Raji (cell line): ENCODE measurements at regions not wholly inside any gene's neighbourhood (a gene's known extent, or its start where the extent isn't known, plus 50 kb on each side); places are given as distances from the start of the nearest gene placed in this dataset.

Source experiments
- POLR2A ChIP-seq: IDR thresholded peaks from 2 replicates; pipeline ENCODE4 v1.6.1; 2011; ENCODE audit warnings: low read depth, low read length, control low read depth; ENCODE audit not compliant: insufficient read depth

GRCh38 chr6:21423106-21423854 is 170.3 kb upstream of the SOX4 start:
- TF ChIP-seq POLR2A = no peak

- no peak for TF ChIP-seq POLR2A
Observed at GRCh38 chr6:21426841-21427490, 166.6 kb upstream of the SOX4 start.

DNA sequence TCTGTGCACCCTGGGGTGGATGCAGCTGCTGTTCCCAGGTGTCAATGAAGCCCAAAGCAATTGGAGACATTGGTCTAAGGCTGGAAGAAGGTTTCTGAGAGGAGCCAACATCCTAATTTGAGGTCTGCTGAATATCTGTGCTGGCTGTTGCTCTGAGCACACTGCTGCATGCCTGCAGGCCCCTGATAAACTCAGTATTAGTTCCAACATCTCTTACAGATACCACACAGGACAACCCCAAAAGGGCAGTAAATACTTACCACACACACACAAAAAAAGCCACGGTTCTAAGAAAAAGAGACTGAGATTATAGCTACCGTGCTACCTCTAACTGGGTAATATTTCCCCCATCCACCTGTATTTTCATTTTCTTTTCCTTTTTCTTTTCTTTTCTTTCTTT is 164.3 kb upstream of the SOX4 start:
- no peak for TF ChIP-seq POLR2A

DNA sequence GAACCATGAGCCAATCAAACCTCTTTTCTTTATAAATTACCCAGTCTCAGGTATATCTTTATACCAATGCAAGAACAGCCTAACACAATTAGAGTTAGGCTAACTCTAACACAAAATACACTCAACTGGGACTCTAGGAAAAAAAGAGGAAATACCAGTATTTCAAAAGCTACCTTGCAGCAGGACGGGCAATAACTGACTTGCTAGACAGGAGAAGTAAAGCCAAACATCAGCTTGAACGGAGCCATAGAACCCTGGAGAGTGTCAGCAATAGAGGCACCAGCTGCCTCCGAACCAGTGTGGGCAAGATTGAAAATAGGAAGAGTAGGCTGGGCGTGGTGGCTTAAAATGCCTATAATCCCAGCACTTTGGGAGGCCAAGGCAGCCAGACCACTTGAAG is 162.0 kb upstream of the SOX4 start:
- TF ChIP-seq POLR2A = no peak

DNA sequence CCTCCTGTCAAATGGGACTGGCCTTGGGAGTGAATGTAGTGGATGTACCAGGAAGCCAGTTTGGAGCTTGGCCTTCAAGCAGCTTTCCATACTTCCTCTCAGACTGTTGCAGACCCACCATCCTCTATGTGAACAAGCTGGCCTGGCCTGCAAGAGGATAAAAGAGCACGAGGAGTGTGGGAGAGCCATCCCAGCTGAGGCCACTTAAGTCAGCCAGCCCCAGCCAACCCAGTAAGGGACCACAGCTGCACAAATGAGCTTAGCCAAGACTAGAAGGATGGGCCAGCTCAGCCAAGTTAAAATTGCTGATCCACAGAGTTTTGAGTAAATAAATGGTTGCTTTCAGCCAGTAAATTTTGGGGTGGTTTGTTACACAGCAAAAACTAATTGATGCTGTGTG is 156.9 kb upstream of the SOX4 start:
- no peak for TF ChIP-seq POLR2A

DNA sequence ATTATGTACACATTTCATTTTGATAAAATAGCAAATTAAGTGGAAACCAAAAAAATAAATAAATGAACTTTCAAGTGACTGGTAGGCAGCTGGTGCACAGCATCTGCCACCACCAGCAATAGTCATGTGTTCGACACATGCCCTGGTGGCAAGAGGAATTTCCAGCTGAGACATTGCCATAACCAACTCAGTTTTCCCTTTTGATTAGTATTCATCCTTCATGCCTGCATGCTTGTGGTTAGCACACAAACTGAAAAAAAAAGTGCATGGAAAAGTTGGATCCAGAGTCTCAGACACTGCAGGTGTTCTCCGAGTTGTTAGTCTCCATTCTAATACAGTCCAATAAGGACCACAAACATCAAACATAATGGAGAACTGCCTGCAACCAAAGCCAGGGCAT is 156.0 kb upstream of the SOX4 start:
- TF ChIP-seq POLR2A = no peak

DNA sequence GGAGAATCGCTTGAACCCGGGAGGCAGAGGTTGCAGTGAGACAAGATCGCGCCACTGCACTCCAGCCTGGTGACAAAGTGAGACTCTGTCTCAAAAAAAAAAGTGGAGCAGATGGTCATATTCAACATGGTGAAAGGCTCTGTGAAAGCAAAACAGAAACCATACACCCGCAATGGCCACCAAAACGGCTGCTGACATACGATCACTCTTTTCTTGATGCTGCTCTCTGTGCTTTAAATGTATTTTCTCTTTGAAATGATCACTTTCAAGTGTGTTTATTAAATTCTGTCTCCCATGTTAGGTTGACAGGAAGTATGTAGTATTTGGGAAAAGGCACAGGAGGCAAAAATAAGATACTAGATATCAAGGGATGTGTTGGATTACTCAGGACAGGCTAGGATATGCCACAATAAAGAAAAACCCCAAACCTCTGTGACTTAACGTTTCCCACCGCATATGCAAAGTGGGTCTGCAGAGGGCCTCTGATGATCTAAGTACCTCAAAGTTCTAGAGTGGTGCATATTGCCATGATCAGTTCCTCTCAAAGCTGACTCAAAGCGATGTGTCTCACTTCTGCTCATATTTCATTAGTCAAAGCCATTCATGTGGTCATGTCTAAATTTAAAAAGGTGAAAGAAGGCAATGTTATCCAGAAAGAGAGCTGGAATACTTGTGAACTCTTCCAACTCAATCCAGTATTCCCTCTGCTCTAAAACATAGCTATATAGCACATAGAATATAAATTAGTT is 155.1 kb upstream of the SOX4 start:
- TF ChIP-seq POLR2A = 0 out of 2 replicates have a peak, but pooled peaks have one; percentile 23

- no peak for TF ChIP-seq POLR2A
Observed at GRCh38 chr6:21438986-21439352, 154.6 kb upstream of the SOX4 start.

- no peak for TF ChIP-seq POLR2A
Observed at GRCh38 chr6:21441386-21441785, 152.2 kb upstream of the SOX4 start.

- no peak for TF ChIP-seq POLR2A
Observed at GRCh38 chr6:21442874-21443273, 150.7 kb upstream of the SOX4 start.

- TF ChIP-seq POLR2A = no peak
Observed at GRCh38 chr6:21444711-21445260, 148.8 kb upstream of the SOX4 start.

DNA sequence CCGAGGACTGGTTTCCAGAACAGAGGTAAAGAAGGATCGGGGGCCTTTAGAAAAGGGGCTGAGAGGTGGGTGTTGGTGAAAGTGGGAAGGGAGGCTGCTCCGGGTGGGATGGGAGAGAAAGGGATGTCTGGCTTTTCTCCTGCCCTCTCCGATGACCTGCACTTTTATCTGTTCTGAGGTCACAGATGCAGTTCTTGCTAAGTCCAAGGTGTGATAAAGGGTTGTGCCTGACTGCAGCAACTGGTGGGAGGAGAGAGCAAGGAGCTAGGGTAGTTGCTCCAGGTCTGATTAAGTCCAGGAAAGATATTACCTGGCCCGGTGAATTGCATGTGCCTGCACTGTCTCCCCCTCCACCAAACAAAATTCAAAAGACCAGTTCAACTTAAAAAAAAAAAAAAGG is 145.6 kb upstream of the SOX4 start:
- no peak for TF ChIP-seq POLR2A

DNA sequence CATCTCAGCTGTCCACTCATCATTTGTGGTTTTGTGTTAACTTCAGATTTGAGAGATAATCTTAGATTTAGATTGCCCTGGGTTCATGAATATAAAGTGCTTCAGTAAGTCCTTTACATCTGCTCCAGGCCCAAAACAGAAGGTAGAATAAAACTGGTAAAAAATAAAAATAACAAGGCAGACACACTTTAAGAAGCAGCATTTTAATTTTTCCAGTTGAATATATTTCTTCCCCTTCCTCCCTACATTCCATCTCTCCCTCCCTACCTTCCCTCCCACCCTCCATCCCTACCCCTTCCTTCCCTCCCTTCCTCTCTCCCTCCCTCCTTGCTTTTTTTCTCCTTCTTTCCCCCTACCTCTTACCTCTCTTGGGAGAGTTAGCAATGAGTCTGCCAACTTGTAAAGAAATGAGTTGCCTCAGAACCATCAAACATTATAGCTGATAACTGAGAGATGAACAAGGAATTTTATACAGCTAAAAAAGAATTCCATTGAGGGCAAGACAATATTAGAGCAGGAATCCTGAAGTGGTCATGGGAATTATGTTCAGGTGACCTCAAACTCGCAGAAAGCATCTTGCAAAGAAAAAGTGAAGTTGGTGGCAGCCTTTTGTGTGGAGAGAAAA is 145.0 kb upstream of the SOX4 start:
- TF ChIP-seq POLR2A = no peak

DNA sequence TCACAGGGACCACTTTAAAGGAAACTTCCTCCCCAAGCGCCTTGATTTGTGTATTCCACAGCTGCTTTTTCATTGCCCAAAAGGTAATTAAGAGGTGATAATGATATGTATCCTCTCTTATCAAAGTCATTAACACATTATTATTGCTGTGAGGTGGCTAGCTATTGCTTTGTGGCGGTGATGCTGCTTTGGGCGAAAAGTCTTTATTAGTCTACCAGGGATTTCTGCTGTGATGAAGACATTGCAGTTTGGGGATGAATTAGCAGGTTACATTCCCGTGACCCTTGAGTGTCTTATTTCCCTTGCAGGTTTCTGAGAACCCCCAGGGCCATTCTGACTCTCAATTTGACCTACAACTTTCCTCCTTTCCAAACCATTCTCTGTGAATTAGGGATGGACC is 143.4 kb upstream of the SOX4 start:
- no peak for TF ChIP-seq POLR2A

- TF ChIP-seq POLR2A = no peak
Observed at GRCh38 chr6:21450628-21451027, 142.9 kb upstream of the SOX4 start.
